ENCODE measurements at regions not wholly inside any gene's neighbourhood (a gene's known extent, or its start where the extent isn't known, plus 50 kb on each side); places are given as distances from the start of the nearest gene placed in this dataset.

DNA sequence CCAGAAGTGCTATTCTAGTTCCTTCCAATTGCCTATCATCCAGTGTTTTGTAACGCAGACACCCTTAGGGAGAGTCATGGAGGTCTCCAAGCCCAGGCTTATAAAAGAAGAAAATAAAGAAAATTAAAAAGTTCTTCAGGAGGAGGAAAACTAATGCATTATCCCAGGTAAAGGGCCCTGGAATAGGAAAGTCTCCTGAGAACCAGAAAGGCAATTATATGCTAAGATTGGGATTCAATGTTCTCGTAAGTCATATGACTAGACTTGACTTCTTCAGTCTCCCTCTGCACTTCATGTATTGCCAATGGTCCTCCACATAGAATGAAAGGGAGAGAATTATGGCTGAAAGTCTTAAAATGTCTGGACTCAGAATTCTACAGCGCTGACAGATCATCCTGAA, 154.4 kb upstream of the STK32A start:
- dilution Hi-C loops (cut with MboI; ENCODE audit: extremely low pct_ligation_motif_present, low sequenced_read_pairs), result no loop called here
- CTCF ChIA-PET, result no interaction called here
- POLR2A ChIA-PET, result no interaction called here

More for the DNA sequence above, 154.4 kb upstream of the STK32A start:
- H3K27me3 ChIP-seq (ENCODE audit: control insufficient read depth in 2 of 2, insufficient read depth in 2 of 2, low read length in 2 of 2), result no peaks in the 10 kb centered on the region
- no peaks in the 10 kb centered on the region for H3K36me3 ChIP-seq (ENCODE audit: control insufficient read depth in 2 of 2, extremely low read depth in 1 of 2, insufficient read depth in 2 of 2, low read length in 2 of 2)
- no TSS peak for BruUV-seq (replicated peaks)
- no peak overlapping the region for H3K4me3 ChIP-seq (replicated peaks in 1 of 3; ENCODE audit: insufficient read depth in 1 of 3, low read depth in 1 of 3, low read length in 3 of 3)
- TF ChIP-seq GATA2 (IDR thresholded peaks at IDR 0.05; ENCODE audit: insufficient read depth, insufficient read length, low read depth, low read length), result no peak
- TF ChIP-seq EZH2 (IDR thresholded peaks at IDR 0.05; ENCODE audit: borderline replicate concordance, low read depth, low read length, severe bottlenecking), result no peak
- TF ChIP-seq FOS (IDR thresholded peaks at IDR 0.05; ENCODE audit: borderline replicate concordance, insufficient read depth, low read length), result no peak
- TF ChIP-seq POLR2AphosphoS5 (IDR thresholded peaks at IDR 0.05; ENCODE audit: insufficient read depth, low read depth, low read length), result no peak
- TF ChIP-seq POLR2A (IDR thresholded peaks at IDR 0.05; ENCODE audit: low read depth, low read length), result no peak
- no peak for TF ChIP-seq CTCF (IDR thresholded peaks at IDR 0.05; ENCODE audit: extremely low read depth in 1 of 2, insufficient read depth in 1 of 2, low read depth in 1 of 2, low read length in 2 of 2)
- no peak for TF ChIP-seq MAX (IDR thresholded peaks at IDR 0.05; ENCODE audit: insufficient read depth, insufficient read length)
- TF ChIP-seq JUN (IDR thresholded peaks at IDR 0.05; ENCODE audit: borderline replicate concordance, insufficient read depth, insufficient read length, low read depth), result no peak
- no peak for TF ChIP-seq MYC (IDR thresholded peaks at IDR 0.05; ENCODE audit: low read depth, low read length)
- FAIRE-seq (no peak), DNase-seq (ENCODE audit: low read depth, low spot score) (no peak)
- no peak overlapping the region for H3K27ac ChIP-seq (ENCODE audit: insufficient read depth, low read depth, low read length)
- H2AFZ ChIP-seq (ENCODE audit: low read depth, low read length), result no peak overlapping the region
- no peak overlapping the region for H3K9ac ChIP-seq (replicated peaks; ENCODE audit: extremely low read depth, insufficient read depth, low read length)
- no peaks in the 10 kb centered on the region for H3K79me2 ChIP-seq (ENCODE audit: control insufficient read depth, insufficient read depth, low read length)
- H3K4me1 ChIP-seq (ENCODE audit: control insufficient read depth, extremely low read depth, insufficient read depth, low read length), result no peaks in the 10 kb centered on the region
- intact Hi-C loops (cut with micrococcal nuclease), result no loop called here
- no peaks in the 10 kb centered on the region for H3K9me1 ChIP-seq (replicated peaks; ENCODE audit: control insufficient read depth, extremely low read depth, insufficient read depth, low read length)
- no peaks in the 10 kb centered on the region for H4K20me1 ChIP-seq (replicated peaks; ENCODE audit: control insufficient read depth, extremely low read depth, insufficient read depth, low read length)
- H3K4me2 ChIP-seq (ENCODE audit: insufficient read depth, low read length), result no peak overlapping the region
- no peaks in the 10 kb centered on the region for H3K9me3 ChIP-seq (replicated peaks; ENCODE audit: control insufficient read depth, insufficient read depth, low read length)

All from endothelial cell of umbilical vein (primary cell).